Keratinocyte (primary cell): ENCODE measurements at regions not wholly inside any gene's neighbourhood (a gene's known extent, or its start where the extent isn't known, plus 50 kb on each side); places are given as distances from the start of the nearest gene placed in this dataset.

Experiments used
- DNase-seq: peaks from one replicate; pipeline ENCODE4 v3.0.0-alpha.2; 2011; ENCODE audit warnings: low read depth, missing footprints, low spot score
- FAIRE-seq: peaks from 2 replicates; lab custom pipeline; 2011; peaks lifted over from hg19 to GRCh38; lab: Jason Lieb, UNC
- H2AFZ ChIP-seq: 2 replicates; pipeline ENCODE4 v1.6.0; 2012; ENCODE audit warnings: low read length, control low read depth, inconsistent platforms; ENCODE audit not compliant: control insufficient read depth
- H3K27ac ChIP-seq: 2 replicates; pipeline ENCODE4 v1.5.1; 2011; ENCODE audit warnings: low read length; ENCODE audit not compliant: control insufficient read depth, insufficient read depth
- H3K27me3 ChIP-seq: 3 replicates; pipeline ENCODE4 v1.6.0; 2011; ENCODE audit warnings: low read length; ENCODE audit not compliant: control insufficient read depth, insufficient read depth; ENCODE audit errors: extremely low read depth
- H3K36me3 ChIP-seq, 2 experiments: 2 replicates in 1 of 2; 3 replicates in 1 of 2; pipeline ENCODE4 v1.5.1; 2011; ENCODE audit warnings: low read length in 2 of 2, mild to moderate bottlenecking in 1 of 2; ENCODE audit not compliant: control insufficient read depth in 2 of 2, insufficient read depth in 2 of 2; ENCODE audit errors: extremely low read depth in 1 of 2
- H3K4me1 ChIP-seq: 3 replicates; pipeline ENCODE4 v1.5.1; 2011; ENCODE audit warnings: low read length; ENCODE audit not compliant: control insufficient read depth, insufficient read depth; ENCODE audit errors: extremely low read depth
- H3K4me2 ChIP-seq: 3 replicates; pipeline ENCODE4 v1.6.0; 2011; ENCODE audit warnings: low read depth, low read length; ENCODE audit not compliant: control insufficient read depth, insufficient read depth; ENCODE audit errors: extremely low read depth
- H3K4me3 ChIP-seq, 3 experiments: fragments of 200-600 bp in 1 of 3; sonication (generic) in 1 of 3; 2 replicates in 2 of 3; 3 replicates in 1 of 3; pipeline ENCODE4 v1.5.1; 2011 to 2016; ENCODE audit warnings: low read length in 3 of 3, mild to moderate bottlenecking in 3 of 3, control low read depth in 2 of 3, inconsistent platforms in 1 of 3, low read depth in 1 of 3, mixed read lengths in 1 of 3, mixed run types in 1 of 3, moderate library complexity in 1 of 3; ENCODE audit not compliant: control insufficient read depth in 2 of 3, insufficient read depth in 2 of 3; ENCODE audit errors: extremely low read depth in 1 of 3
- H3K79me2 ChIP-seq: 2 replicates; pipeline ENCODE4 v1.6.0; 2012; ENCODE audit warnings: low read length; ENCODE audit not compliant: control insufficient read depth, insufficient read depth
- H3K9ac ChIP-seq: 3 replicates; pipeline ENCODE4 v1.6.0; 2011; ENCODE audit warnings: low read length; ENCODE audit not compliant: control insufficient read depth, insufficient read depth; ENCODE audit errors: extremely low read depth
- H3K9me1 ChIP-seq: 3 replicates; pipeline ENCODE4 v1.6.0; 2011; ENCODE audit warnings: low read length; ENCODE audit not compliant: control insufficient read depth, insufficient read depth; ENCODE audit errors: extremely low read depth
- H3K9me3 ChIP-seq: 2 replicates; pipeline ENCODE4 v1.5.1; 2012; ENCODE audit warnings: low read depth, low read length; ENCODE audit not compliant: control insufficient read depth
- H4K20me1 ChIP-seq: 3 replicates; pipeline ENCODE4 v1.6.0; 2011; ENCODE audit warnings: low read length; ENCODE audit not compliant: control insufficient read depth, insufficient read depth; ENCODE audit errors: extremely low read depth
- EZH2 ChIP-seq: IDR thresholded peaks from one replicate; pipeline ENCODE4 v1.6.1; 2012; ENCODE audit warnings: inconsistent platforms, mild to moderate bottlenecking, low read length, moderate library complexity
- dilution Hi-C: fragments of 300-500 bp; cut with MboI; formaldehyde crosslinking; loops from one replicate; pipeline ENCODE4 v1.7.0; 2020; ENCODE audit warnings: low sequenced_read_pairs; ENCODE audit not compliant: extremely low pct_ligation_motif_present
- TF ChIP-seq, protein P1 (sequence below), 3 experiments: IDR thresholded peaks in 1 of 3; conservative IDR thresholded peaks in 1 of 3; optimal IDR thresholded peaks in 1 of 3; 2 replicates in 2 of 3; 3 replicates in 1 of 3; pipeline versions ENCODE3 to v1.5.1; 2011; ENCODE audit warnings: low read length in 3 of 3, mild to moderate bottlenecking in 3 of 3, moderate library complexity in 2 of 3, control low read depth in 1 of 3, inconsistent platforms in 1 of 3; ENCODE audit not compliant: insufficient read depth in 2 of 3; ENCODE audit errors: extremely low read depth in 1 of 3

DNA sequence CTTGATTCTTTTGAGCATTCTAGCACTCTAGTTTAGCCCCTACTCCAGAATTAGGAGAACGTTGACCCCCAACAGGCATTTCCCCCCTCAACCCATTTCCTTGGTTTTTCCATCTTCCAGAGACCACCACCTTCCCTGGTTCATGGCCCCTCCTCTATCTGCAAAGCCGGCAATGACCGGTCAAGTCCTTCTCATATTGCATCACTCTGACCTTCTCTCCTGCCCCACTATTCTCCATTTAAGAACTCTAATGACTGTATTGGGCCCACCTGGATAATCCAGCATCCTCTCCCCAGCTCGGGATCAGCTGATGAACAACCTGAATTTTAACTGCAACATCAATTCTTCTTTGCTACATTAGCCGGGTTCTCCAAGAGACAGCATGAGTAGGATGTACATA, 437.4 kb downstream of the NPHP4 start:
- no peak overlapping the region for H2AFZ ChIP-seq
- H3K4me1 ChIP-seq: no peaks in the 10 kb centered on the region
- H3K79me2 ChIP-seq: no peaks in the 10 kb centered on the region
- dilution Hi-C loops: no loop called here
- no peak overlapping the region for H3K4me3 ChIP-seq
- DNase-seq (no peak), FAIRE-seq (no peak)
- no peaks in the 10 kb centered on the region for H4K20me1 ChIP-seq
- no peaks in the 10 kb centered on the region for H3K9me1 ChIP-seq
- no peak overlapping the region for H3K4me2 ChIP-seq
- no peaks in the 10 kb centered on the region for H3K27me3 ChIP-seq
- H3K9ac ChIP-seq: no peak overlapping the region
- no peak for TF ChIP-seq EZH2
- TF ChIP-seq, protein P1, sequence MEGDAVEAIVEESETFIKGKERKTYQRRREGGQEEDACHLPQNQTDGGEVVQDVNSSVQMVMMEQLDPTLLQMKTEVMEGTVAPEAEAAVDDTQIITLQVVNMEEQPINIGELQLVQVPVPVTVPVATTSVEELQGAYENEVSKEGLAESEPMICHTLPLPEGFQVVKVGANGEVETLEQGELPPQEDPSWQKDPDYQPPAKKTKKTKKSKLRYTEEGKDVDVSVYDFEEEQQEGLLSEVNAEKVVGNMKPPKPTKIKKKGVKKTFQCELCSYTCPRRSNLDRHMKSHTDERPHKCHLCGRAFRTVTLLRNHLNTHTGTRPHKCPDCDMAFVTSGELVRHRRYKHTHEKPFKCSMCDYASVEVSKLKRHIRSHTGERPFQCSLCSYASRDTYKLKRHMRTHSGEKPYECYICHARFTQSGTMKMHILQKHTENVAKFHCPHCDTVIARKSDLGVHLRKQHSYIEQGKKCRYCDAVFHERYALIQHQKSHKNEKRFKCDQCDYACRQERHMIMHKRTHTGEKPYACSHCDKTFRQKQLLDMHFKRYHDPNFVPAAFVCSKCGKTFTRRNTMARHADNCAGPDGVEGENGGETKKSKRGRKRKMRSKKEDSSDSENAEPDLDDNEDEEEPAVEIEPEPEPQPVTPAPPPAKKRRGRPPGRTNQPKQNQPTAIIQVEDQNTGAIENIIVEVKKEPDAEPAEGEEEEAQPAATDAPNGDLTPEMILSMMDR (optimal IDR thresholded peaks at IDR 0.05 in 1 of 3, IDR thresholded peaks at IDR 0.05 in 1 of 3, conservative IDR thresholded peaks at IDR 0.05 in 1 of 3; ENCODE audit: extremely low read depth in 1 of 3, insufficient read depth in 2 of 3, low read length in 3 of 3): no peak
- H3K27ac ChIP-seq: no peak overlapping the region
- H3K9me3 ChIP-seq: no peaks in the 10 kb centered on the region
- no peaks in the 10 kb centered on the region for H3K36me3 ChIP-seq

DNA sequence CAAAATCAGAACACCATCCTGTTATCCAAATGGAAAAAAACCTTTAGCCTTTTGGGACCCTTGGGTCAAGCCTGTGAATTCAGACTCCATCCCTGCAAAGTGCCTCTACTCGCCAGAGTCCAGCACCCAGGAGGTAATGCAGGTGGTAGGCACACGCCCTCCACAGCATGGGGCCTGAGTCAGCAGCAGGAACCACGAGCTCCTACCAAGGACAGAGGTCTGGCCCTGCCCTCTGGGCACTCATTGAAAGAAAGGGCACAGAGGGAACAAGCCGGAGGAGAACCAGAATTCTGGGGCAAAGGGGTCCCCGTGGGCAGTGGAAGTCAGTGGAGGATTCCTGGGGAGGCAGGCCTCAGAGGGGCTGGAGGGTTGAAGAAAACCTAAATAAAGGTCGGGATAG, 438.1 kb downstream of the NPHP4 start:
- Histone ChIP-seq H3K4me3 (no peak overlapping the region), H3K9ac (no peak overlapping the region), H3K36me3 (no peaks in the 10 kb centered on the region), H3K9me1 (no peaks in the 10 kb centered on the region), H3K79me2 (no peaks in the 10 kb centered on the region), H3K9me3 (no peaks in the 10 kb centered on the region), H2AFZ (no peak overlapping the region), H4K20me1 (no peaks in the 10 kb centered on the region), H3K4me2 (no peak overlapping the region), H3K27ac (no peak overlapping the region), H3K27me3 (no peaks in the 10 kb centered on the region), H3K4me1 (no peaks in the 10 kb centered on the region)
- TF ChIP-seq EZH2: no peak
- TF ChIP-seq, protein P1 (optimal IDR thresholded peaks at IDR 0.05 in 1 of 3, IDR thresholded peaks at IDR 0.05 in 1 of 3, conservative IDR thresholded peaks at IDR 0.05 in 1 of 3; ENCODE audit: extremely low read depth in 1 of 3, insufficient read depth in 2 of 3, low read length in 3 of 3): no peak
- DNase-seq: no peak
- FAIRE-seq: no peak
- dilution Hi-C loops: no loop called here
